HG02571 (cell line): ENCODE measurements at regions not wholly inside any gene's neighbourhood (a gene's known extent, or its start where the extent isn't known, plus 50 kb on each side); places are given as distances from the start of the nearest gene placed in this dataset.

Source experiments
- ATAC-seq: cut with Tn5 transposase; IDR thresholded peaks from one replicate; pipeline ENCODE4 v1.9.1; 2021; ENCODE audit warnings: mild to moderate bottlenecking, moderate library complexity; ENCODE audit not compliant: unreplicated experiment

GRCh38 chr11:28472904-28473303 is 364.7 kb downstream of the METTL15 start:
- no peak for ATAC-seq

GRCh38 chr11:28471537-28471936 is 363.3 kb downstream of the METTL15 start:
- ATAC-seq, result no peak

DNA sequence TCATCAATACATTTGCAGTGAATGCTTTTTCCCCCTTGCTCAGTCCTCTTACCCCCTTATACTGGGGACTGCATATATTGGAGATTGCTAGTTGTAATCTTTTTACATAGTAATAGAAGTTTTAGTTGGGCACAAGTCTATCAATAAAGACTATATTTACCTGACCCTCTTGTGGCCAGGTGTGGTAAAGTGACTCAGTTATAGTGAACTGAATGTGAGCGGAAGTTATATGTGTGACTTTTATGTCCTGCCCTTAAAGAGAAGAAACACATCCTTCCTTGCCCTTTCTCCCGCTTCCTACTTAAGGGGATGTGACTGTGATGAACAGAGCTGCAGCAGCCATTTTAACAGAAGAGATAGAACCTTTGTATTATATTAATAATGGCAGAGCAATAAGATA is 362.0 kb downstream of the METTL15 start:
- ATAC-seq, result no peak

DNA sequence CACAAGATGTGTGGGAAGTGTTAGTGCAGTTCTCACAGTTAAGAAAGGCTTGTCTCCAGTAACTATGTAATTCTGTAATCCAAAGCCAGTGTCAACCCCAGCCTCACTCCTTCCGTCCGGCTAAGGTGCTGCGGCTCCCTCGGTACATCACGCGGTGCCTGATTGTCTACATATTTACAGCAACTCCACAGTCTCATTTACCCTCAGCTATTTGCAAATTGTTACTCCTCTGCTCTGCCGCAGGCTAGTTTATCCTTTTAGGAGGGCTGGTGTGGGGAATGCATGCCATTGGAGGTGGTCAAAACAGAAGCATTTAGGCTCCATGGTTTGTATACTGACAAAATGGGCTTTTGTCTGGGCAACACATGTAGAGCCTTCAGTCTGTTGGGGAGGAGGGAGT is 358.3 kb downstream of the METTL15 start:
- no peak for ATAC-seq

- peak; percentile 47 for ATAC-seq
These were observed 356.2 kb downstream of the METTL15 start for GRCh38 chr11:28464252-28464867.

DNA sequence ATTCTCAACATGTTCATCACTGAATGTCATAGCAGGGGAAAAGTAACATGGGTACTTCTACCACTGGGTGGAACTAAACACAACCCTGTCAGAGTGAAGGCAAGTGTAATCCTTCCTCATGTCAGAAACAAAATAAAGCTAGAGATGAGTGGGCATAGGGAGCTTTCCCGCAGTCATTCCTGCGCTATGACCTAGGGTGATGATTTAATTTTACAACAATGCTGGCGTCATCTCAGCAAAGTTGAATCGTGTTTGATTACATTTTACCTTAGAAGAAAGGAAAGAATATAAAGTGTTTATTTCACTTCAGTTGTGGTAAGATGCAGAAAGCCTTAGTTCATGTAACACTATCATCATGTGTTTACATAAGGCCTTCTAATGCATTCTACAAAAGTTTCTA is 355.6 kb downstream of the METTL15 start:
- ATAC-seq, result peak; percentile 4

DNA sequence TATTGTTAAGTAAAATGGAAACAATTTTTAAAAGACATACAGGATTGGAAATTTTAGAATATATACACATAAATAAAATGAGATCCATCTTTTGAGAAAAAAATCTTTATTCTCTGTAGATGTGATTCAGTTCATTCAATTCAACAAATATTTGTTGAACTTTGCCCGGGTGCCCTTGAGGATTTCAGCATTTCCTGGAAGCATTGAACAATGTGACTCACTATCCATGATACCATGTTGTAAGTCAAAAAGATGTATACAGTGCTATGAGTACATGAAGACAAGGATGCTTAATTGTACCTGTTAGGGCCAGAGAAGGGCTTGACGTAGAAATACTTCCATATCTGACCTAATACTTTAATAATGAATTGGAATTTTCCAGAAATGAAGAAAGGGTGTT is 353.7 kb downstream of the METTL15 start:
- no peak for ATAC-seq

GRCh38 chr11:28461338-28461737 is 353.1 kb downstream of the METTL15 start:
- no peak for ATAC-seq

GRCh38 chr11:28460348-28460747 is 352.2 kb downstream of the METTL15 start:
- no peak for ATAC-seq

GRCh38 chr11:28459912-28460311 is 351.7 kb downstream of the METTL15 start:
- no peak for ATAC-seq

- ATAC-seq, result no peak
These were observed 349.4 kb downstream of the METTL15 start for GRCh38 chr11:28457481-28458065.

DNA sequence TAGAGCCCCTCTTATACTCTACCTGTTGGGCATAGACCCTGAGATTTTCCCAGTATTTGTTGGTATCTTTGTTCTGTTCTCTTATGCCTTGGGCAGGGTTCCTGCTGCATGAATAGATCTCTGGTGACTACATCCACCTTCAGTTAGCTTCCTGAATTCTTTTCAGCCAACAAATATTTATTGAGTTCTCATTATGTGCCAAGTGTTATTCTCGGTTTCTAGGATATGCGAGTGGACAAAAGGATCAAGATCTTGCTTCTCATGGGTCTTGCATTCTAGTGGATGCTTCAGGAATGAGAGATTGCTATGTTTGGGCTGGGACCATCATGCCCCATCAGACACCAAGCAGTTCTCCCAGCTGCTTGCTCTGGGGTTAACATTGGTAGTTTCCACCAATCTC is 340.0 kb downstream of the METTL15 start:
- ATAC-seq, result no peak

- ATAC-seq, result no peak
These were observed 339.0 kb downstream of the METTL15 start for GRCh38 chr11:28447226-28447625.

DNA sequence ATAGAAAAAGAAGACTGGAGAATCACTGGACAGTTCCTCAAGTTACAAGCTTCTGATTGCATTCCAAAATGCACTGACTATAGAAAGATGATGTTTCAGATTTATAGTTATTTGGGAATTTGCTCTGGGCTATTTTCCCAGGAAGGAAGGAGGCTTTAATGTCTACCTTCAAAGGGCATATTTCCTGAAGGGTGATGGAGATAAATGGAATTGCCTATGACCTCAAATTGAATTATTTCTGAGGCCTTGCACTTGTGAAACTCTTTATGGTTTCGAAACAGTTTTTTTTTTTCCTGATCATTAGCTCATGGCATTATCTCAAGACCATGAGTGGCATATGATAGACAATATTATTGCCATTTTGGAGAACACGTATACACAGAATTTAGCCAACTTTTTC is 333.9 kb downstream of the METTL15 start:
- no peak for ATAC-seq

GRCh38 chr11:28439403-28439802 is 331.2 kb downstream of the METTL15 start:
- no peak for ATAC-seq

DNA sequence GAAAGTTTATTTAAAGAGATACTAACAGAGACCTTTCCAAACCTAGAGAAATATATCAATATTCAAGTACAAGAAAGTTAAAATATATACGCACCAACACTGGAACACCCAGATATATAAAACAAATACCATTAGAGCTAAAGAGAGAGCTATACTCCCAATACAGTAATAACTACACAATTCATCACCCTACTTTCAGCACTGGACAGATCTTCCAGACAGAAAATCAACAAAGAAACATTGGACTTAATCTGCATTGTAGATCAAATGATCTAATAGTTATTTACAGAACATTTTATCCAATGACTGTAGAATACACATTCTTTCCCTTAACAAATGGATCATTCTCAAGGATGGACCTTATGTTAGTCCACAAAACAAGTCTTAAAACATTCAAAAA is 311.9 kb downstream of the METTL15 start:
- no peak for ATAC-seq

DNA sequence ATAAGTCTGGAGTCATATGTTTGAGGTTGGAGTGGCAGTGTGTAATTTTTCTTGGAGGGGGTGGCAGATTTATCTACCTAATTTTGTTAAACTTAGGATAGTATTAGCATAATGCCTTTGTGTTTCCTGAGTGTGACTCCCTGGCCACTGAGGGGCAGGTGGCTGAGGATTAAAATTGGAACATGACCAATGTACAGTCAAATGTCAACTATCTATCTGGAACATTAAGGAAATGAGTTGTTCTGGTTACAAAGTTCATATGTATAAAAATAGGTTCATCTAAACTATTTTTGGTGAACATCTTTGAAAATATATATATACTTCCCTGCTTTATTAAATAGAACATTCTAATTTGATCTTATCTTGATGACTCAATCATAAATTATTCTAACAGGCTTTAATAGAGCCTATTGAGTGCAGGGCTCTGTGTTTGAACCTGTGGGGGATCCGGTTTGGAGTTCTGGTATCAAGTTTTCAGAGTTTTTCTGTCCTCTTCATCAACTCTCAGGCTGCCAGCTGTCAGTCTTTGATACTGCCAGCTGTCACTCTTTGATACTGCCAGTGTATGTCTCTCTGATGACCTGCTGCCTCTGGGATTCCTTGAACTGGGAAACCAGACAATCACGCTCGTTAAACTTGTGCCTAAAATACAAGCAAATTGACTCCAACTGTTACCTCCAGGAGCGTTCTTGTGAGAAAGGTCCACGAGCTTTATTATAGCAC is 309.6 kb downstream of the METTL15 start:
- no peak for ATAC-seq

GRCh38 chr11:28412029-28412428 is 303.8 kb downstream of the METTL15 start:
- no peak for ATAC-seq

DNA sequence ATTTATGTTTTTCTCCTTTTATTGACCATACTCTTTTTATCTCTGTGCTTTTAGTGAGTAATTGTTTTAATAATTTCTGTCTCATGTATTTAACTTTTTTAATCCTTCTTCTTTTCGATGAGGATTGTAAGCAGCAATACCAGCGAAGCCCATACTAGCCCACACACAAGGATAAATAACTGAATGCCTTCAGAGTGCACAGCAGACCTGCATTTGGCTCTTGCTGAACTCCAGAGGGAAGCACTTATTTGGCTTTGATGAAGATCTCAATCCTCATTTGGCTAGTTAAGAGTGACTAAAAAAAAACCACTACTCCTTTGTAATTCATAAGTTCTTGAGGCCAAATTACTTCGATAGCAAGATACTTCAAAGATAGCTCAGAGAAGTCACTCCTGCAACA is 293.3 kb downstream of the METTL15 start:
- no peak for ATAC-seq

DNA sequence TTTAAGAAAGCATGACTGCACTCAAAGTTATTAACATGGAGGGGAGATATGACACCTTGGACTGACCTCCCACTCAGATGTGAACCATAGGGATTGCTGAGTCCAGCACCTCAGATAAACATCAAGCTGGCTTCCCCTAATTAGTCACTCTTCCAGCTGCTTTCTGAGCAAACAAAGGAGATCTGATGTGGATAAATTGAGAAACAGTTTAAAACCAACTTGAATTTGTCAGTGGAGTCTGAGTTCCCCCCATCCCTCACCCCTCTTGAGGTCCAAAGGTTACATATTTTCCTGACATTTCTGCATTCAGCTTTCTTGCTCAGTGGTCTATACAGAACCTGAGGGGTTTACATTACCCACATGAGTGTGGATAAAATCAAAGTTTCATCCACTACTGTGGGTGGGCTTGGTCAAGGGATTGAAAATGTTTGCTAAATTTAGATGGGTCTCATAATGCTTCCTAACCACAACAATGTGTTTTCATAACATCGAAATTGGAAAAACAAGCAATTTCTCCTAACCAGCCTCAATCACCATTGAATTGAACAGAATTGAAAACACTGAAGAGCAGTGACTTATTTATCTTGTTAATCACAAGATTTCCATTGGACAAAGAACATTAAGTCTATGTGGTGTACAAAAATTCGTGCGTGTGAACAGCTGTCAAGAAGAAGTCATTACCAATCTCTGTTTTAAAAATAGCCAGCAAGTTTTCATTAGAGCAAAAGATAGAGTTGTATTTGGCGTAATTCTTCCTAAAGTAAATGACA is 292.3 kb downstream of the METTL15 start:
- ATAC-seq, result no peak

- no peak for ATAC-seq
These were observed 285.2 kb downstream of the METTL15 start for GRCh38 chr11:28393348-28393747.

GRCh38 chr11:28384418-28384817 is 276.2 kb downstream of the METTL15 start:
- ATAC-seq, result no peak
